Astrocyte of the spinal cord (primary cell): ENCODE measurements at regions not wholly inside any gene's neighbourhood (a gene's known extent, or its start where the extent isn't known, plus 50 kb on each side); places are given as distances from the start of the nearest gene placed in this dataset.

Experiments used
- DNase-seq: peaks from one replicate; pipeline ENCODE4 v3.0.0; 2011; ENCODE audit warnings: low read depth, low spot score
- H3K4me3 ChIP-seq: 2 replicates; pipeline ENCODE4 v1.5.1; 2011; ENCODE audit warnings: low read depth, mild to moderate bottlenecking, low read length, moderate library complexity
- CTCF ChIP-seq: IDR thresholded peaks from 2 replicates; pipeline ENCODE4 v1.5.1; 2012; ENCODE audit warnings: low read depth, mild to moderate bottlenecking, low read length, inconsistent platforms
- in situ Hi-C: cut with HindIII; loops from 2 replicates; pipeline ENCODE4 v1.10.0; 2017; ENCODE audit warnings: low sequenced_read_pairs

GRCh38 chr6:43903739-43904290 is 133.8 kb downstream of the VEGFA start:
- DNase-seq, result no peak
- in situ Hi-C loops, result no loop called here
- TF ChIP-seq CTCF, result no peak
- H3K4me3 ChIP-seq, result no peak overlapping the region

- no peak overlapping the region for H3K4me3 ChIP-seq
- in situ Hi-C loops, result no loop called here
- DNase-seq, result no peak
- TF ChIP-seq CTCF, result no peak
Observed at GRCh38 chr6:43901733-43902230, 131.8 kb downstream of the VEGFA start.

GRCh38 chr6:43900916-43901732 is 131.1 kb downstream of the VEGFA start:
- in situ Hi-C loops, result no loop called here
- no peak for TF ChIP-seq CTCF
- no peak overlapping the region for H3K4me3 ChIP-seq
- no peak for DNase-seq

GRCh38 chr6:43900560-43900915 is 130.5 kb downstream of the VEGFA start:
- TF ChIP-seq CTCF, result no peak
- in situ Hi-C loops, result no loop called here
- DNase-seq, result no peak
- H3K4me3 ChIP-seq, result no peak overlapping the region

GRCh38 chr6:43899830-43900229 is 129.8 kb downstream of the VEGFA start:
- no peak overlapping the region for H3K4me3 ChIP-seq
- no peak for DNase-seq
- in situ Hi-C loops, result no loop called here
- TF ChIP-seq CTCF, result no peak

GRCh38 chr6:43898358-43899131 is 128.5 kb downstream of the VEGFA start:
- in situ Hi-C loops, result no loop called here
- no peak for TF ChIP-seq CTCF
- H3K4me3 ChIP-seq, result no peak overlapping the region
- DNase-seq, result no peak
